Mesendoderm (in vitro differentiated cells): ENCODE measurements at regions not wholly inside any gene's neighbourhood (a gene's known extent, or its start where the extent isn't known, plus 50 kb on each side); places are given as distances from the start of the nearest gene placed in this dataset.
"Not testable (repeated sequence)": the region's sequence is repeated elsewhere in the genome, so short reads cannot be mapped to it uniquely, and the experiment has no call there.

Experiments
- DNase-seq: peaks from one replicate; pipeline ENCODE4 v3.0.0; 2013
- H2AK5ac ChIP-seq: 2 replicates; pipeline ENCODE4 v1.6.1; 2013; ENCODE audit warnings: low read length, inconsistent platforms
- H2BK120ac ChIP-seq: 2 replicates; pipeline ENCODE4 v1.6.1; 2013; ENCODE audit warnings: low read depth, mild to moderate bottlenecking, low read length, moderate library complexity, mixed read lengths
- H2BK15ac ChIP-seq: replicated peaks from 2 replicates; pipeline ENCODE4 v1.6.1; 2013; ENCODE audit warnings: low read depth, mild to moderate bottlenecking, moderate library complexity
- H2BK5ac ChIP-seq: 2 replicates; pipeline ENCODE4 v1.6.1; 2013; ENCODE audit warnings: low read length, inconsistent platforms
- H3K18ac ChIP-seq: 2 replicates; pipeline ENCODE4 v1.6.1; 2013; ENCODE audit warnings: mild to moderate bottlenecking, low read length, mixed read lengths
- H3K23ac ChIP-seq: one replicate; pipeline ENCODE4 v1.6.1; 2013; ENCODE audit warnings: low read length
- H3K27ac ChIP-seq: 2 replicates; pipeline ENCODE4 v1.5.1; 2013; ENCODE audit warnings: low read depth, mild to moderate bottlenecking, inconsistent platforms, low read length, moderate library complexity
- H3K27me3 ChIP-seq: 2 replicates; pipeline ENCODE4 v1.6.1; 2013; ENCODE audit warnings: low read length, control low read depth, mild to moderate bottlenecking, inconsistent platforms; ENCODE audit not compliant: insufficient read depth, poor library complexity
- H3K36me3 ChIP-seq: 2 replicates; pipeline ENCODE4 v1.6.1; 2013; ENCODE audit warnings: low read length, inconsistent platforms; ENCODE audit not compliant: control insufficient read depth, insufficient read depth
- H3K4ac ChIP-seq: one replicate; pipeline ENCODE4 v1.6.1; 2013; ENCODE audit warnings: low read depth, mild to moderate bottlenecking, low read length, moderate library complexity
- H3K4me1 ChIP-seq: 2 replicates; pipeline ENCODE4 v1.6.1; 2013; ENCODE audit warnings: low read depth, low read length, inconsistent platforms; ENCODE audit not compliant: control insufficient read depth
- H3K4me2 ChIP-seq: 2 replicates; pipeline ENCODE4 v1.6.1; 2013; ENCODE audit warnings: low read length
- H3K4me3 ChIP-seq: 2 replicates; pipeline ENCODE4 v1.5.1; 2013; ENCODE audit warnings: mild to moderate bottlenecking, low read length
- H3K56ac ChIP-seq: one replicate; pipeline ENCODE4 v1.6.1; 2013; ENCODE audit warnings: low read length
- H3K79me1 ChIP-seq: 2 replicates; pipeline ENCODE4 v1.6.1; 2013; ENCODE audit warnings: low read length, inconsistent platforms
- H3K79me2 ChIP-seq: 2 replicates; pipeline ENCODE4 v1.6.1; 2013; ENCODE audit warnings: mild to moderate bottlenecking, low read length; ENCODE audit not compliant: control insufficient read depth, insufficient read depth
- H3K9ac ChIP-seq: 2 replicates; pipeline ENCODE4 v1.6.1; 2013; ENCODE audit warnings: low read length, inconsistent platforms
- H4K5ac ChIP-seq: one replicate; pipeline ENCODE4 v1.6.1; 2013; ENCODE audit warnings: low read length
- H4K8ac ChIP-seq: one replicate; pipeline ENCODE4 v1.6.1; 2013; ENCODE audit warnings: low read depth, mild to moderate bottlenecking, control low read depth, low read length, moderate library complexity
- WGBS: extraction: QIAGEN DNeasy Blood & Tissue Kit; methylation state at CpG from one replicate; pipeline ENCODE4 v1.1.7; 2013; ENCODE audit warnings: low lambda C conversion rate, missing lambda C conversion rate; ENCODE audit not compliant: insufficient coverage; ENCODE audit errors: extremely low coverage; 5-methylcytosine and 5-hydroxymethylcytosine counted together

GRCh38 chr2:144971786-144972335, 451.9 kb upstream of the ZEB2 start:
- H3K27ac ChIP-seq = no peak overlapping the region
- no peak overlapping the region for H4K5ac ChIP-seq
- no peak overlapping the region for H3K23ac ChIP-seq
- no peaks in the 10 kb centered on the region for H3K79me2 ChIP-seq
- H3K27me3 ChIP-seq = no peaks in the 10 kb centered on the region
- no peaks in the 10 kb centered on the region for H3K4me1 ChIP-seq
- no peak overlapping the region for H2BK15ac ChIP-seq
- H3K79me1 ChIP-seq = no peaks in the 10 kb centered on the region
- no peak overlapping the region for H4K8ac ChIP-seq
- no peak overlapping the region for H3K4ac ChIP-seq
- no peak overlapping the region for H2AK5ac ChIP-seq
- no peak for DNase-seq
- no peak overlapping the region for H2BK5ac ChIP-seq
- H3K18ac ChIP-seq = no peak overlapping the region
- no peak overlapping the region for H3K56ac ChIP-seq
- no peak overlapping the region for H2BK120ac ChIP-seq
- H3K4me3 ChIP-seq = no peak overlapping the region
- H3K9ac ChIP-seq = no peak overlapping the region
- no peak overlapping the region for H3K4me2 ChIP-seq
- no peaks in the 10 kb centered on the region for H3K36me3 ChIP-seq
- no CpG with 5 or more reads among the region's 6 CpGs for WGBS

DNA sequence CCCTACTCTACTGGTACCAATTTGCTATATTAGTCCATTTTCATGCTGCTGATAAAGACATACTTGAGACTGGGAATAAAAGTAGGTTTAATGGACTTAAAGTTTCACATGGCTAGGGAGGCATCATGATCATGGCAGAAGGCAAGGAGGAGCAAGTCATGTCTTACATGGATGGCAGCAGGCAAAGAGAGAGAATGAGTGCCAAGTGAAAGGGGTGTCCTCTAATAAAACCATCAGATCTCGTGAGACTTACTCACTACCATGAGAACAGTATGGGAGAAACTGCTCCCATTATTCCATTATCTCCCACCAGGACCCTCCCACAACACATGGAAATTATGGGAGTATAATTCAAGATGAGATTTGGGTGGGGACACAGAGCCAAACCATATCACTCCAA, 450.5 kb upstream of the ZEB2 start:
- not testable (repeated sequence) for H2BK5ac ChIP-seq, H2BK120ac ChIP-seq, H2AK5ac ChIP-seq, DNase-seq, H4K8ac ChIP-seq, H3K4me2 ChIP-seq, H3K79me2 ChIP-seq, H3K36me3 ChIP-seq, H3K23ac ChIP-seq, H4K5ac ChIP-seq, H3K4me1 ChIP-seq, H3K4me3 ChIP-seq, H3K79me1 ChIP-seq, H2BK15ac ChIP-seq, H3K9ac ChIP-seq, H3K56ac ChIP-seq, H3K18ac ChIP-seq, H3K27me3 ChIP-seq, H3K4ac ChIP-seq, H3K27ac ChIP-seq
- no CpG with 5 or more reads among the region's 1 CpG for WGBS

DNA sequence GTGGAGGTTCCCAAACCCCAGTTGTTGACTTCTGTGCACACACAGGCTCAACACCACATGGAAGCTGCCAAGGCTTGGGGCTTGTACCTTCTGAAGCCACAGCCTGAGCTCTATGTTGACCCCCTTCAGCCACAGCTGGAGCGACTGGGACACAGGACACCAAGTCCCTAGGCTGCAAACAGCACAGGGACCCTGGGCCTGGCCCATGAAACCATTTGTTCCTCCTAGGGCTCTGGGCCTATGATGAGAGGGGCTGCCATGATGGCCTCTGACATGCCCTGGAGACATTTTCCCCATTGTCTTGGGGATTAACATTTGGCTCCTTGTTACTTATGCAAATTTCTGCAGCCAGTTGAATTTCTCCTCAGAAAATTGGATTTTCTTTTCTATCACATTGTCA, 449.6 kb upstream of the ZEB2 start:
- not testable (repeated sequence) for H3K4ac ChIP-seq, H2AK5ac ChIP-seq, H4K8ac ChIP-seq, H3K79me2 ChIP-seq, DNase-seq, H4K5ac ChIP-seq, H3K23ac ChIP-seq, H3K56ac ChIP-seq, H3K9ac ChIP-seq, H3K36me3 ChIP-seq, H3K4me2 ChIP-seq, H2BK5ac ChIP-seq, H3K18ac ChIP-seq, H3K79me1 ChIP-seq, H3K4me3 ChIP-seq, H2BK15ac ChIP-seq, H3K27ac ChIP-seq, H3K27me3 ChIP-seq, H3K4me1 ChIP-seq, H2BK120ac ChIP-seq
- no CpG with 5 or more reads among the region's 1 CpG for WGBS

- Histone ChIP-seq H2BK5ac (no peak overlapping the region), H3K4me1 (no peaks in the 10 kb centered on the region), H4K5ac (no peak overlapping the region), H4K8ac (no peak overlapping the region), H3K56ac (no peak overlapping the region), H3K27ac (no peak overlapping the region), H2BK15ac (no peak overlapping the region), H3K23ac (no peak overlapping the region), H3K36me3 (no peaks in the 10 kb centered on the region), H3K27me3 (no peaks in the 10 kb centered on the region), H3K4me3 (no peak overlapping the region), H3K9ac (no peak overlapping the region), H2AK5ac (no peak overlapping the region), H3K4ac (no peak overlapping the region), H3K79me2 (no peaks in the 10 kb centered on the region), H3K79me1 (no peaks in the 10 kb centered on the region), H3K4me2 (no peak overlapping the region), H2BK120ac (no peak overlapping the region), H3K18ac (no peak overlapping the region)
- no peak for DNase-seq
- no CpG with 5 or more reads among the region's 2 CpGs for WGBS
These were observed 448.0 kb upstream of the ZEB2 start for GRCh38 chr2:144967961-144968360.

GRCh38 chr2:144965172-144965571, 445.3 kb upstream of the ZEB2 start:
- no peak overlapping the region for H3K4me2 ChIP-seq
- H2BK5ac ChIP-seq = no peak overlapping the region
- no peaks in the 10 kb centered on the region for H3K4me1 ChIP-seq
- H3K36me3 ChIP-seq = no peaks in the 10 kb centered on the region
- H3K23ac ChIP-seq = no peak overlapping the region
- no peak for DNase-seq
- no peaks in the 10 kb centered on the region for H3K79me1 ChIP-seq
- no peak overlapping the region for H2BK120ac ChIP-seq
- H3K56ac ChIP-seq = no peak overlapping the region
- H4K5ac ChIP-seq = no peak overlapping the region
- H3K4ac ChIP-seq = no peak overlapping the region
- H4K8ac ChIP-seq = no peak overlapping the region
- H3K4me3 ChIP-seq = no peak overlapping the region
- no peaks in the 10 kb centered on the region for H3K27me3 ChIP-seq
- no peak overlapping the region for H2BK15ac ChIP-seq
- H3K18ac ChIP-seq = no peak overlapping the region
- WGBS = no CpG with 5 or more reads among the region's 4 CpGs
- no peak overlapping the region for H2AK5ac ChIP-seq
- no peaks in the 10 kb centered on the region for H3K79me2 ChIP-seq
- H3K27ac ChIP-seq = no peak overlapping the region
- no peak overlapping the region for H3K9ac ChIP-seq

- Histone ChIP-seq H3K79me2 (no peaks in the 10 kb centered on the region), H3K23ac (no peak overlapping the region), H4K5ac (no peak overlapping the region), H2BK5ac (no peak overlapping the region), H3K27me3 (no peaks in the 10 kb centered on the region), H3K9ac (no peak overlapping the region), H2BK15ac (no peak overlapping the region), H3K18ac (no peak overlapping the region), H4K8ac (no peak overlapping the region), H2AK5ac (no peak overlapping the region), H3K27ac (no peak overlapping the region), H3K4me1 (no peaks in the 10 kb centered on the region), H3K4ac (no peak overlapping the region), H3K4me2 (no peak overlapping the region), H3K36me3 (no peaks in the 10 kb centered on the region), H2BK120ac (no peak overlapping the region), H3K4me3 (no peak overlapping the region), H3K79me1 (no peaks in the 10 kb centered on the region), H3K56ac (no peak overlapping the region)
- no peak for DNase-seq
- no CpG with 5 or more reads among the region's 2 CpGs for WGBS
These were observed 443.1 kb upstream of the ZEB2 start for GRCh38 chr2:144963031-144963430.
